H1 (cell line): ENCODE measurements at regions not wholly inside any gene's neighbourhood (a gene's known extent, or its start where the extent isn't known, plus 50 kb on each side); places are given as distances from the start of the nearest gene placed in this dataset.

Experiments used
- CTCF ChIA-PET: fragments of 300-600 bp; sonication (Branson Sonifier 250); formaldehyde crosslinking; loops from one replicate; lab custom pipeline; 2021; ENCODE audit not compliant: partially characterized antibody; lab: Charles Lee
- POLR2A ChIA-PET: fragments of 300-600 bp; sonication (Branson Sonifier 250); formaldehyde crosslinking; loops from one replicate; lab custom pipeline; 2021; ENCODE audit warnings: inconsistent platforms; ENCODE audit not compliant: partially characterized antibody; lab: Charles Lee
- DNase-seq, 2 experiments: peaks; one replicate each; pipeline versions ENCODE4 v3.0.0 to v3.0.0-alpha.2; 2010 to 2022; ENCODE audit warnings: low spot score in 2 of 2, low read depth in 1 of 2, mixed read lengths in 1 of 2
- FAIRE-seq: peaks from 2 replicates; lab custom pipeline; 2011; peaks lifted over from hg19 to GRCh38; lab: Jason Lieb, UNC
- H2AFZ ChIP-seq: 2 replicates; pipeline ENCODE4 v1.8.1; 2012; ENCODE audit warnings: low read length, inconsistent platforms
- H2AK5ac ChIP-seq: 2 replicates; pipeline ENCODE4 v1.6.1; 2013; ENCODE audit warnings: low read depth, low read length
- H2BK120ac ChIP-seq: replicated peaks from 2 replicates; pipeline ENCODE3; 2013; ENCODE audit warnings: low read depth, low read length, inconsistent platforms
- H2BK12ac ChIP-seq: 2 replicates; pipeline ENCODE4 v1.6.1; 2013; ENCODE audit warnings: low read depth, low read length
- H2BK15ac ChIP-seq: 2 replicates; pipeline ENCODE4 v1.6.1; 2013; ENCODE audit warnings: low read length
- H2BK20ac ChIP-seq: 2 replicates; pipeline ENCODE4 v1.6.1; 2013; ENCODE audit warnings: low read length
- H2BK5ac ChIP-seq: 2 replicates; pipeline ENCODE4 v1.6.1; 2013; ENCODE audit warnings: low read depth, low read length
- H3K14ac ChIP-seq: 2 replicates; pipeline ENCODE4 v1.6.1; 2013; ENCODE audit warnings: inconsistent platforms; ENCODE audit not compliant: insufficient read length
- H3K18ac ChIP-seq: 2 replicates; pipeline ENCODE4 v1.6.1; 2013; ENCODE audit warnings: low read length; ENCODE audit errors: extremely low read depth
- H3K23ac ChIP-seq: 2 replicates; pipeline ENCODE4 v1.6.1; 2013; ENCODE audit warnings: inconsistent platforms; ENCODE audit not compliant: insufficient read length
- H3K23me2 ChIP-seq: 2 replicates; pipeline ENCODE4 v1.6.1; 2013; ENCODE audit warnings: low read depth, low read length
- H3K27ac ChIP-seq: 2 replicates; pipeline ENCODE4 v1.6.1; 2011; ENCODE audit warnings: low read depth, low read length, inconsistent platforms
- H3K27me3 ChIP-seq, 4 experiments: replicated peaks in 1 of 4; 1 replicate in 1 of 4; 2 replicates in 3 of 4; pipeline versions ENCODE4 v1.6.1 to v1.8.1; 2011 to 2013; ENCODE audit warnings: low read length in 3 of 4, mild to moderate bottlenecking in 3 of 4, inconsistent platforms in 2 of 4, mixed read lengths in 2 of 4, moderate library complexity in 1 of 4; ENCODE audit not compliant: control insufficient read depth in 3 of 4, insufficient read depth in 3 of 4; ENCODE audit errors: extremely low read depth in 1 of 4
- H3K36me3 ChIP-seq, 4 experiments: 2 replicates each; pipeline versions ENCODE4 v1.6.1 to v1.8.1; 2011 to 2013; ENCODE audit warnings: mild to moderate bottlenecking in 4 of 4, low read length in 3 of 4, moderate library complexity in 2 of 4, control low read depth in 1 of 4, inconsistent platforms in 1 of 4; ENCODE audit not compliant: insufficient read depth in 4 of 4, control insufficient read depth in 2 of 4
- H3K4ac ChIP-seq: replicated peaks from 2 replicates; pipeline ENCODE3; 2013; ENCODE audit warnings: low read length, low read depth, mixed read lengths, inconsistent platforms; ENCODE audit not compliant: insufficient read length
- H3K4me1 ChIP-seq, 4 experiments: replicated peaks in 1 of 4; 1 replicate in 1 of 4; 2 replicates in 3 of 4; pipeline versions ENCODE4 v1.6.1 to v1.8.1; 2011 to 2013; ENCODE audit warnings: low read length in 3 of 4, inconsistent platforms in 2 of 4, mixed read lengths in 1 of 4; ENCODE audit not compliant: insufficient read depth in 4 of 4, control insufficient read depth in 3 of 4
- H3K4me2 ChIP-seq, 2 experiments: 2 replicates each; pipeline versions ENCODE4 v1.6.1 to v1.8.1; 2011 to 2013; ENCODE audit warnings: low read depth in 2 of 2, low read length in 2 of 2, control low read depth in 1 of 2, inconsistent platforms in 1 of 2, mild to moderate bottlenecking in 1 of 2; ENCODE audit not compliant: insufficient read depth in 1 of 2
- H3K4me3 ChIP-seq, 4 experiments: fragments of 200-600, 300-600 bp in 1 of 4; sonication (generic), shearing (Covaris generic), sonication (Bioruptor Twin) in 1 of 4; 2 replicates each; pipeline versions ENCODE4 v1.5.1 to v1.8.1; 2011 to 2016; ENCODE audit warnings: low read length in 4 of 4, low read depth in 3 of 4, control low read depth in 2 of 4, inconsistent platforms in 2 of 4, mild to moderate bottlenecking in 2 of 4, mixed read lengths in 1 of 4, moderate library complexity in 1 of 4; ENCODE audit not compliant: insufficient read depth in 2 of 4; ENCODE audit errors: extremely low read depth in 1 of 4
- H3K56ac ChIP-seq: replicated peaks from 2 replicates; pipeline ENCODE3; 2013; ENCODE audit warnings: low read depth, mild to moderate bottlenecking, mixed read lengths, low read length, inconsistent platforms; ENCODE audit not compliant: insufficient read length
- H3K79me1 ChIP-seq: 2 replicates; pipeline ENCODE4 v1.6.1; 2013; ENCODE audit warnings: low read depth, low read length, control low read depth
- H3K79me2 ChIP-seq, 2 experiments: 2 replicates each; pipeline versions ENCODE4 v1.6.1 to v1.8.1; 2012 to 2013; ENCODE audit warnings: low read length in 2 of 2, mild to moderate bottlenecking in 2 of 2, inconsistent platforms in 1 of 2; ENCODE audit not compliant: insufficient read depth in 2 of 2, control insufficient read depth in 1 of 2
- H3K9ac ChIP-seq, 4 experiments: replicated peaks in 1 of 4; 1 replicate in 1 of 4; 2 replicates in 3 of 4; pipeline versions ENCODE4 v1.6.1 to v1.8.1; 2011 to 2013; ENCODE audit warnings: low read depth in 3 of 4, low read length in 3 of 4, control low read depth in 2 of 4, mild to moderate bottlenecking in 2 of 4, moderate library complexity in 2 of 4, inconsistent platforms in 1 of 4; ENCODE audit errors: extremely low read depth in 1 of 4
- H3K9me3 ChIP-seq, 2 experiments: 2 replicates each; pipeline versions ENCODE4 v1.6.1 to v1.8.1; 2012 to 2013; ENCODE audit warnings: mild to moderate bottlenecking in 2 of 2, moderate library complexity in 2 of 2, control low read depth in 1 of 2, inconsistent platforms in 1 of 2, low read depth in 1 of 2, low read length in 1 of 2, mixed read lengths in 1 of 2; ENCODE audit not compliant: insufficient read depth in 2 of 2
- H4K20me1 ChIP-seq, 2 experiments: replicated peaks in 1 of 2; 2 replicates each; pipeline versions ENCODE3 to v1.8.1; 2011 to 2013; ENCODE audit warnings: inconsistent platforms in 2 of 2, low read length in 2 of 2, mild to moderate bottlenecking in 1 of 2; ENCODE audit not compliant: insufficient read depth in 2 of 2, control insufficient read depth in 1 of 2
- H4K5ac ChIP-seq: 2 replicates; pipeline ENCODE4 v1.6.1; 2013; ENCODE audit warnings: low read length, low read depth, mixed read lengths, inconsistent platforms; ENCODE audit not compliant: insufficient read length
- H4K8ac ChIP-seq: 2 replicates; pipeline ENCODE4 v1.8.0; 2013; ENCODE audit warnings: mild to moderate bottlenecking, moderate library complexity, low read length, inconsistent platforms; ENCODE audit not compliant: insufficient read depth; ENCODE audit errors: extremely low read depth
- H4K91ac ChIP-seq: replicated peaks from 2 replicates; pipeline ENCODE3; 2013; ENCODE audit warnings: low read length, mixed read lengths, inconsistent platforms; ENCODE audit not compliant: insufficient read length
- CEBPB ChIP-seq: IDR thresholded peaks from 2 replicates; pipeline ENCODE4 v1.6.1; 2012; ENCODE audit warnings: low read depth, low read length
- CHD2 ChIP-seq: IDR thresholded peaks from 2 replicates; pipeline ENCODE4 v1.6.1; 2012; ENCODE audit warnings: low read length, improper control_type of control experiment
- WGBS, 2 experiments: shearing (Covaris generic) in 1 of 2; methylation state at CpG; one replicate each; pipeline versions ENCODE4 v1.1.6 to v1.1.7; 2013 to 2015; ENCODE audit warnings: low lambda C conversion rate in 2 of 2, mixed read lengths in 2 of 2, inconsistent platforms in 1 of 2, low coverage in 1 of 2, missing lambda C conversion rate in 1 of 2; ENCODE audit not compliant: insufficient replicate concordance in 2 of 2, insufficient coverage in 1 of 2, insufficient read length in 1 of 2; ENCODE audit errors: extremely low coverage in 1 of 2, missing lambda C conversion rate in 1 of 2; 5-methylcytosine and 5-hydroxymethylcytosine counted together

DNA sequence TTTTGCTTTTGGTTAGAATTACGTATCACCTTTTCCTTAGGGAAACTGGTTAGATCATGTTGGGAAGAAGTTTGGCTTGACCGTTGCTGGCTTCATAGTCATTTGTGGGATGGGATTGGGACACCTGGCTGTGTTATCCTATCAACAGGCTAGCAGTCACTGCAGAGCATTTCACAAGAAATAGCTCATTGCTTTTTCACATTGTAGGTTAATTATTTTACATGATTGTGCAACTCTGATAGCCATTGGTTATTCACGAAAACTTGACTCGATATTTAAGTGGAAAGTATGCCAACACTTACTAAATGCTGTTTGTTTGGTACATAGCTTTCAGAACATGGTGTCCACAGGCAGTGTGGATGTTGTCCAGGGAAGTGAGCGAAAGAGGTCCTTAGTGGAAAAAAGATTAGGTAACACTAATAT lies 89.4 kb downstream of the NKX2-1 start:
- H3K4me3 ChIP-seq, result peak overlapping the region in 1 of 4 experiments; percentile 7; a peak in 1 of 8 replicates
- H2BK12ac ChIP-seq, result no peak overlapping the region
- no peaks in the 10 kb centered on the region for H4K20me1 ChIP-seq
- peaks cover 0 to 9% (median 3%) of the 10 kb centered on the region in 4 experiments; a peak in 3 of 7 replicates for H3K4me1 ChIP-seq
- TF ChIP-seq CEBPB, result peak; percentile 26; the same call in 1 of the 2 replicates
- TF ChIP-seq CHD2, result no peak
- peak overlapping the region; percentile 15; the same call in 1 of the 2 replicates for H2AFZ ChIP-seq
- H3K36me3 ChIP-seq, result no peaks in the 10 kb centered on the region
- H3K23ac ChIP-seq, result no peak overlapping the region
- no peak overlapping the region for H2BK20ac ChIP-seq
- no peak overlapping the region for H4K5ac ChIP-seq
- H3K56ac ChIP-seq, result no peak overlapping the region
- ChIA-PET CTCF (interaction anchor here (0.9 to 2.2 kb wide), 5 partner anchors 9 to 94 kb away, joined by 3 to 7 read pairs (median 4); no protein-coding TSS in a partner anchor), POLR2A (no interaction called here)
- no peaks in the 10 kb centered on the region for H3K9me3 ChIP-seq
- no peaks in the 10 kb centered on the region; a peak in 1 of 7 replicates for H3K27me3 ChIP-seq
- H2BK5ac ChIP-seq, result no peak overlapping the region; the same call in 1 of the 2 replicates
- WGBS, 2 experiments, result 70% methylated on average over 5 of the region's 5 CpGs; no CpG with 5 or more reads in 1 of the 2 experiments
- no peak overlapping the region for H4K91ac ChIP-seq
- H2AK5ac ChIP-seq, result no peak overlapping the region
- H3K4ac ChIP-seq, result no peak overlapping the region
- H3K4me2 ChIP-seq, result peak overlapping the region in 1 of 2 experiments; percentile 58; a peak in 1 of 4 replicates
- no peaks in the 10 kb centered on the region for H3K79me1 ChIP-seq
- H2BK120ac ChIP-seq, result peak overlapping the region; percentile 85
- H3K18ac ChIP-seq, result no peak overlapping the region
- no peak overlapping the region for H3K14ac ChIP-seq
- no peaks in the 10 kb centered on the region for H3K79me2 ChIP-seq
- no peaks in the 10 kb centered on the region for H3K23me2 ChIP-seq
- H3K9ac ChIP-seq, result no peak overlapping the region
- no peak overlapping the region for H2BK15ac ChIP-seq
- H4K8ac ChIP-seq, result no peak overlapping the region
- no peak overlapping the region for H3K27ac ChIP-seq
- DNase-seq (no peak), FAIRE-seq (no peak)
